A673 (cell line): ENCODE measurements at regions not wholly inside any gene's neighbourhood (a gene's known extent, or its start where the extent isn't known, plus 50 kb on each side); places are given as distances from the start of the nearest gene placed in this dataset.

Source experiments
- BruUV-seq: library from RNA; stranded (reverse); fragments of 400-500 nt; replicated peaks from 2 replicates; lab custom pipeline; 2021; lab: Mats Ljungman, UMichigan
- CTCF ChIA-PET: fragments of 300-600 bp; sonication (Branson Sonifier 250); formaldehyde crosslinking; loops from one replicate; lab custom pipeline; 2022; ENCODE audit warnings: antibody characterized with exemption; lab: Charles Lee
- POLR2A ChIA-PET: fragments of 300-600 bp; sonication (Branson Sonifier 250); formaldehyde crosslinking; loops from one replicate; lab custom pipeline; 2022; ENCODE audit warnings: antibody characterized with exemption; ENCODE audit not compliant: low non-redundant PET; lab: Charles Lee
- DNase-seq: peaks from one replicate; pipeline ENCODE4 v3.0.0-alpha.2; 2015; ENCODE audit warnings: low spot score
- H3K27ac ChIP-seq: fragments of 200-600 bp; sonication (generic); 2 replicates; pipeline ENCODE4 v1.5.1; 2016; ENCODE audit warnings: mixed run types, low read depth, mild to moderate bottlenecking, mixed read lengths, antibody characterized with exemption, low read length; ENCODE audit not compliant: poor library complexity, severe bottlenecking
- H3K27me3 ChIP-seq: fragments of 200-600 bp; sonication (generic); replicated peaks from 2 replicates; pipeline ENCODE4 v1.6.1; 2017; ENCODE audit warnings: mixed run types, low read depth, mild to moderate bottlenecking, mixed read lengths, antibody characterized with exemption, low read length; ENCODE audit not compliant: insufficient read depth, poor library complexity
- H3K36me3 ChIP-seq: fragments of 200-600 bp; sonication (generic); 2 replicates; pipeline ENCODE4 v1.6.1; 2016; ENCODE audit warnings: mixed run types, mild to moderate bottlenecking, mixed read lengths, antibody characterized with exemption, low read length; ENCODE audit not compliant: insufficient read depth, poor library complexity, severe bottlenecking
- H3K4me1 ChIP-seq: fragments of 200-600 bp; sonication (generic); 2 replicates; pipeline ENCODE4 v1.6.1; 2017; ENCODE audit warnings: mixed run types, mild to moderate bottlenecking, mixed read lengths, antibody characterized with exemption, low read length; ENCODE audit not compliant: insufficient read depth, poor library complexity, severe bottlenecking
- H3K4me3 ChIP-seq: fragments of 200-600 bp; sonication (generic); 2 replicates; pipeline ENCODE4 v1.5.1; 2016; ENCODE audit warnings: low read depth, mixed run types, mild to moderate bottlenecking, mixed read lengths, low read length; ENCODE audit not compliant: poor library complexity, severe bottlenecking
- H3K9me3 ChIP-seq: fragments of 200-600 bp; sonication (generic); 2 replicates; pipeline ENCODE4 v1.6.1; 2016; ENCODE audit warnings: mixed run types, low read depth, mild to moderate bottlenecking, mixed read lengths, antibody characterized with exemption, low read length; ENCODE audit not compliant: poor library complexity, severe bottlenecking
- CTCF ChIP-seq: fragments of 300-800, 200-600 bp; sonication (generic); conservative IDR thresholded peaks from 2 replicates; pipeline ENCODE4 v1.5.1; 2017; ENCODE audit warnings: low read depth, mild to moderate bottlenecking, antibody characterized with exemption, low read length, moderate library complexity, mixed read lengths
- EZH2 ChIP-seq: fragments of 200-600 bp; sonication (generic); IDR thresholded peaks from 2 replicates; pipeline ENCODE4 v1.6.1; 2017; ENCODE audit warnings: borderline replicate concordance, low read depth, mild to moderate bottlenecking, mixed read lengths, antibody characterized with exemption, low read length; ENCODE audit not compliant: poor library complexity, severe bottlenecking
- intact Hi-C: fragments of 100-400 bp; cut with micrococcal nuclease; formaldehyde crosslinking; loops from one replicate; pipeline ENCODE4 v1.10.0; 2022; ENCODE audit not compliant: unreplicated experiment

- no TSS peak for BruUV-seq
- Histone ChIP-seq H3K4me3 (no peak overlapping the region), H3K9me3 (no peaks in the 10 kb centered on the region), H3K4me1 (peaks cover 11% of the 10 kb centered on the region), H3K36me3 (no peaks in the 10 kb centered on the region), H3K27me3 (peaks cover 28% of the 10 kb centered on the region), H3K27ac (no peak overlapping the region)
- ChIA-PET CTCF (no interaction called here), POLR2A (no interaction called here)
- DNase-seq, result no peak
- TF ChIP-seq CTCF (no peak), EZH2 (no peak)
- intact Hi-C loops, result no loop called here
These were observed 75.2 kb upstream of the C3orf80 start for GRCh38 chr3:160150066-160150465.

GRCh38 chr3:160150525-160150924 is 74.7 kb upstream of the C3orf80 start:
- Histone ChIP-seq H3K9me3 (no peaks in the 10 kb centered on the region), H3K4me3 (no peak overlapping the region), H3K27me3 (peaks cover 29% of the 10 kb centered on the region), H3K27ac (no peak overlapping the region), H3K36me3 (no peaks in the 10 kb centered on the region), H3K4me1 (peaks cover 11% of the 10 kb centered on the region)
- BruUV-seq, result no TSS peak
- intact Hi-C loops, result no loop called here
- POLR2A ChIA-PET, result no interaction called here
- DNase-seq, result no peak
- TF ChIP-seq EZH2 (no peak), CTCF (no peak)
- CTCF ChIA-PET, result no interaction called here

- Histone ChIP-seq H3K36me3 (no peaks in the 10 kb centered on the region), H3K27ac (no peak overlapping the region), H3K27me3 (peaks cover 37% of the 10 kb centered on the region), H3K4me1 (peaks cover 11% of the 10 kb centered on the region), H3K9me3 (no peaks in the 10 kb centered on the region), H3K4me3 (no peak overlapping the region)
- POLR2A ChIA-PET, result no interaction called here
- TF ChIP-seq EZH2 (no peak), CTCF (no peak)
- CTCF ChIA-PET, result no interaction called here
- no peak for DNase-seq
- BruUV-seq, result no TSS peak
- intact Hi-C loops, result no loop called here
These were observed 72.6 kb upstream of the C3orf80 start for GRCh38 chr3:160152638-160153037.
